ENCODE measurements at regions not wholly inside any gene's neighbourhood (a gene's known extent, or its start where the extent isn't known, plus 50 kb on each side); places are given as distances from the start of the nearest gene placed in this dataset.
"Not testable (repeated sequence)": the region's sequence is repeated elsewhere in the genome, so short reads cannot be mapped to it uniquely, and the experiment has no call there.

- no peaks in the 10 kb centered on the region for H3K4me1 ChIP-seq
- no peaks in the 10 kb centered on the region for H3K9me3 ChIP-seq
- intact Hi-C loops (cut with DNase I): no loop called here
- H3K4me3 ChIP-seq: no peak overlapping the region
- TF ChIP-seq POLR2AphosphoS5 (IDR thresholded peaks at IDR 0.05; ENCODE audit: insufficient read depth in 1 of 2, low read depth in 1 of 2) (no peak), POLR2A (IDR thresholded peaks at IDR 0.05) (no peak)
- TF ChIP-seq, protein P1, sequence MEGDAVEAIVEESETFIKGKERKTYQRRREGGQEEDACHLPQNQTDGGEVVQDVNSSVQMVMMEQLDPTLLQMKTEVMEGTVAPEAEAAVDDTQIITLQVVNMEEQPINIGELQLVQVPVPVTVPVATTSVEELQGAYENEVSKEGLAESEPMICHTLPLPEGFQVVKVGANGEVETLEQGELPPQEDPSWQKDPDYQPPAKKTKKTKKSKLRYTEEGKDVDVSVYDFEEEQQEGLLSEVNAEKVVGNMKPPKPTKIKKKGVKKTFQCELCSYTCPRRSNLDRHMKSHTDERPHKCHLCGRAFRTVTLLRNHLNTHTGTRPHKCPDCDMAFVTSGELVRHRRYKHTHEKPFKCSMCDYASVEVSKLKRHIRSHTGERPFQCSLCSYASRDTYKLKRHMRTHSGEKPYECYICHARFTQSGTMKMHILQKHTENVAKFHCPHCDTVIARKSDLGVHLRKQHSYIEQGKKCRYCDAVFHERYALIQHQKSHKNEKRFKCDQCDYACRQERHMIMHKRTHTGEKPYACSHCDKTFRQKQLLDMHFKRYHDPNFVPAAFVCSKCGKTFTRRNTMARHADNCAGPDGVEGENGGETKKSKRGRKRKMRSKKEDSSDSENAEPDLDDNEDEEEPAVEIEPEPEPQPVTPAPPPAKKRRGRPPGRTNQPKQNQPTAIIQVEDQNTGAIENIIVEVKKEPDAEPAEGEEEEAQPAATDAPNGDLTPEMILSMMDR (IDR thresholded peaks at IDR 0.05): no peak
- H3K27me3 ChIP-seq: no peaks in the 10 kb centered on the region
- H3K27ac ChIP-seq: no peak overlapping the region
- DNase-seq (ENCODE audit: extremely low spot score in 2 of 2): no peak
- H3K36me3 ChIP-seq: no peaks in the 10 kb centered on the region
Observed at GRCh38 chr9:11194246-11194645, 581.4 kb upstream of the PTPRD start.

DNA sequence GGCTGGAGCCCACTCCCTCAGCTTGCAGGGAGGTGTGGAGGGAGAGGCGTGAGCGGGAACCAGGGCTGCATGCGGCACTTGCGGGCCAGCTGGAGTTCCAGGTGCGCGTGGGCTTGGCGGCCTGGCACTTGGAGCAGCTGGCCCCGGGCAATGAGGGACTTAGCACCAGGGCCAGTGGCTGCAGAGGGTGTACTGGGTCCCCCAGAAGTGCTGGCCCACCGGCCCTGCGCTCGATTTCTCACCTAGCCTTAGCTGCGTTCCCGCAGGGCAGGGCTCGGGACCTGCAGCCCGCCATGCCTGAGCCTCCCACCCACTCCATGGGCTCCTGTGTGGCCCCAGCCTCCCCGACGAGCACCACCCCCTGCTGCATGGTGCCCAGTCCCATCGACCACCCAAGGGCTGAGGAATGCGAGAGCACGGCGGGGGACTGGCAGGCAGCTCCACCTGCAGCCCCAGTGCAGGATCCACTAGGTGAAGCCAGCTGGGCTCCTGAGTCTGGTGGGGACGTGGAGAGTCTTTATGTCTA lies 584.1 kb upstream of the PTPRD start:
- H3K36me3 ChIP-seq; H3K27me3 ChIP-seq; H3K4me3 ChIP-seq; H3K27ac ChIP-seq; H3K9me3 ChIP-seq; H3K4me1 ChIP-seq; DNase-seq (ENCODE audit: extremely low spot score in 2 of 2); intact Hi-C loops (cut with DNase I): not testable (repeated sequence)

DNA sequence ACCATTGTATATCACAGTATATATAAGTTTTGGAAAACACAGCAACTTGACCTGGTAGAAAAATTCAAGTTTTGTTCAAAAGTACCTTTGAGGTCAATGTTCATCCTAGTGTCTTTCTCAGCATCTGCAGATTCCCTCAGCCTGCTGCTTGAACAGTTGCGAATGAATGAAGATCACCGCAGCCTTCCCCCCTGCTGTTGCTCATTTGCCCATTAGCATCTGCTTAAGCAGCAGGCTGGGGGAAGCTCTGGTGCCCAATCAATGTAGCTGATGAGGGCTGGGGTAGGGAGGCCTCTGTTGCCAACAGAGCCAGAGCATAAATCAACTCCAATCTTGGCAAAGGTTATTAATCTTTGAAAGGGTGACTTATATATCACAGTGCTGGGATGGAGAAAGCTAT lies 586.5 kb upstream of the PTPRD start:
- DNase-seq (ENCODE audit: extremely low spot score in 2 of 2): no peak
- intact Hi-C loops (cut with DNase I): no loop called here
- H3K27ac ChIP-seq: no peak overlapping the region
- TF ChIP-seq, protein P1 (IDR thresholded peaks at IDR 0.05): no peak
- no peak for TF ChIP-seq POLR2A (IDR thresholded peaks at IDR 0.05)
- no peak for TF ChIP-seq POLR2AphosphoS5 (IDR thresholded peaks at IDR 0.05; ENCODE audit: insufficient read depth in 1 of 2, low read depth in 1 of 2)
- no peaks in the 10 kb centered on the region for H3K4me1 ChIP-seq
- H3K27me3 ChIP-seq: no peaks in the 10 kb centered on the region
- no peaks in the 10 kb centered on the region for H3K9me3 ChIP-seq
- no peaks in the 10 kb centered on the region for H3K36me3 ChIP-seq
- H3K4me3 ChIP-seq: no peak overlapping the region

GRCh38 chr9:11204521-11204920 lies 591.7 kb upstream of the PTPRD start:
- H3K4me3 ChIP-seq: no peak overlapping the region
- H3K4me1 ChIP-seq: no peaks in the 10 kb centered on the region
- no peaks in the 10 kb centered on the region for H3K9me3 ChIP-seq
- no peak for DNase-seq (ENCODE audit: extremely low spot score in 2 of 2)
- intact Hi-C loops (cut with DNase I): no loop called here
- no peaks in the 10 kb centered on the region for H3K27me3 ChIP-seq
- no peak overlapping the region for H3K27ac ChIP-seq
- TF ChIP-seq, protein P1 (IDR thresholded peaks at IDR 0.05): no peak
- TF ChIP-seq POLR2AphosphoS5 (IDR thresholded peaks at IDR 0.05; ENCODE audit: insufficient read depth in 1 of 2, low read depth in 1 of 2) (no peak), POLR2A (IDR thresholded peaks at IDR 0.05) (no peak)
- no peaks in the 10 kb centered on the region for H3K36me3 ChIP-seq

- Histone ChIP-seq H3K9me3 (no peaks in the 10 kb centered on the region), H3K4me1 (no peaks in the 10 kb centered on the region), H3K36me3 (no peaks in the 10 kb centered on the region), H3K4me3 (no peak overlapping the region), H3K27ac (no peak overlapping the region), H3K27me3 (no peaks in the 10 kb centered on the region)
- DNase-seq (ENCODE audit: extremely low spot score in 2 of 2): no peak
- TF ChIP-seq, protein P1 (IDR thresholded peaks at IDR 0.05): no peak
- TF ChIP-seq POLR2A (IDR thresholded peaks at IDR 0.05): no peak
- intact Hi-C loops (cut with DNase I): no loop called here
Observed at GRCh38 chr9:11206925-11207324, 594.1 kb upstream of the PTPRD start.

GRCh38 chr9:11233696-11234095 lies 620.9 kb upstream of the PTPRD start:
- Histone ChIP-seq H3K4me1 (no peaks in the 10 kb centered on the region), H3K4me3 (no peak overlapping the region), H3K27me3 (no peaks in the 10 kb centered on the region), H3K27ac (no peak overlapping the region), H3K36me3 (no peaks in the 10 kb centered on the region), H3K9me3 (no peaks in the 10 kb centered on the region)
- DNase-seq (ENCODE audit: extremely low spot score in 2 of 2): no peak
- intact Hi-C loops (cut with DNase I): no loop called here
- TF ChIP-seq POLR2AphosphoS5 (IDR thresholded peaks at IDR 0.05; ENCODE audit: insufficient read depth in 1 of 2, low read depth in 1 of 2) (no peak), POLR2A (IDR thresholded peaks at IDR 0.05) (no peak)
- TF ChIP-seq, protein P1 (IDR thresholded peaks at IDR 0.05): no peak

All from vagina (tissue), 2 donors.